ENCODE measurements at regions not wholly inside any gene's neighbourhood (a gene's known extent, or its start where the extent isn't known, plus 50 kb on each side); places are given as distances from the start of the nearest gene placed in this dataset.
A peak's percentile ranks its signal among the peaks of the same experiment; 100 is the strongest.

- DNase-seq (ENCODE audit: low read depth) = no peak
- in situ Hi-C loops (cut with HindIII; ENCODE audit: low sequenced_read_pairs) = no loop called here
- H3K4me3 ChIP-seq (ENCODE audit: low read depth, low read length) = no peak overlapping the region
- no peak for TF ChIP-seq CTCF (IDR thresholded peaks at IDR 0.05; ENCODE audit: low read depth, low read length, missing control alignments)
Observed at GRCh38 chr5:110846398-110847001, 107.7 kb downstream of the SLC25A46 start.

GRCh38 chr5:110851357-110851756, 112.5 kb downstream of the SLC25A46 start:
- no peak overlapping the region for H3K4me3 ChIP-seq (ENCODE audit: low read depth, low read length)
- in situ Hi-C loops (cut with HindIII; ENCODE audit: low sequenced_read_pairs) = no loop called here
- TF ChIP-seq CTCF (IDR thresholded peaks at IDR 0.05; ENCODE audit: low read depth, low read length, missing control alignments) = no peak
- peak; percentile 53 for DNase-seq (ENCODE audit: low read depth)

GRCh38 chr5:110852053-110852452, 113.2 kb downstream of the SLC25A46 start:
- in situ Hi-C loops (cut with HindIII; ENCODE audit: low sequenced_read_pairs) = no loop called here

GRCh38 chr5:110852541-110852940, 113.7 kb downstream of the SLC25A46 start:
- in situ Hi-C loops (cut with HindIII; ENCODE audit: low sequenced_read_pairs) = no loop called here
- no peak overlapping the region for H3K4me3 ChIP-seq (ENCODE audit: low read depth, low read length)
- no peak for DNase-seq (ENCODE audit: low read depth)
- TF ChIP-seq CTCF (IDR thresholded peaks at IDR 0.05; ENCODE audit: low read depth, low read length, missing control alignments) = no peak

More at GRCh38 chr5:110852053-110852452, 113.2 kb downstream of the SLC25A46 start:
- no peak for TF ChIP-seq CTCF (IDR thresholded peaks at IDR 0.05; ENCODE audit: low read depth, low read length, missing control alignments)
- DNase-seq (ENCODE audit: low read depth) = no peak
- no peak overlapping the region for H3K4me3 ChIP-seq (ENCODE audit: low read depth, low read length)

GRCh38 chr5:110853267-110853666, 114.5 kb downstream of the SLC25A46 start:
- peak; percentile 13 for DNase-seq (ENCODE audit: low read depth)
- no peak overlapping the region for H3K4me3 ChIP-seq (ENCODE audit: low read depth, low read length)
- TF ChIP-seq CTCF (IDR thresholded peaks at IDR 0.05; ENCODE audit: low read depth, low read length, missing control alignments) = no peak
- in situ Hi-C loops (cut with HindIII; ENCODE audit: low sequenced_read_pairs) = no loop called here

GRCh38 chr5:110854200-110854599, 115.4 kb downstream of the SLC25A46 start:
- H3K4me3 ChIP-seq (ENCODE audit: low read depth, low read length) = no peak overlapping the region
- in situ Hi-C loops (cut with HindIII; ENCODE audit: low sequenced_read_pairs) = no loop called here
- no peak for TF ChIP-seq CTCF (IDR thresholded peaks at IDR 0.05; ENCODE audit: low read depth, low read length, missing control alignments)
- no peak for DNase-seq (ENCODE audit: low read depth)
